Muscle layer of colon (tissue), 2 donors: ENCODE measurements at regions not wholly inside any gene's neighbourhood (a gene's known extent, or its start where the extent isn't known, plus 50 kb on each side); places are given as distances from the start of the nearest gene placed in this dataset.

Source experiments
- H3K27ac ChIP-seq: one replicate; pipeline ENCODE4 v1.7.0; 2013; ENCODE audit warnings: low read depth, mild to moderate bottlenecking, low read length, moderate library complexity
- H3K27me3 ChIP-seq, 2 donors: one replicate each; pipeline ENCODE4 v1.7.0; 2013; ENCODE audit warnings: low read length in 2 of 2, mild to moderate bottlenecking in 2 of 2; ENCODE audit not compliant: insufficient read depth in 2 of 2, control insufficient read depth in 1 of 2
- H3K36me3 ChIP-seq: one replicate; pipeline ENCODE4 v1.7.0; 2013; ENCODE audit warnings: mild to moderate bottlenecking, low read length; ENCODE audit not compliant: insufficient read depth
- H3K4me1 ChIP-seq: one replicate; pipeline ENCODE4 v1.7.0; 2013; ENCODE audit warnings: mild to moderate bottlenecking, low read length; ENCODE audit not compliant: insufficient read depth
- H3K4me3 ChIP-seq, 2 donors: one replicate each; pipeline ENCODE4 v1.7.0; 2013; ENCODE audit warnings: low read length in 2 of 2, low read depth in 1 of 2, mild to moderate bottlenecking in 1 of 2, moderate library complexity in 1 of 2
- H3K9ac ChIP-seq: one replicate; pipeline ENCODE4 v1.7.0; 2013; ENCODE audit warnings: low read length
- H3K9me3 ChIP-seq: one replicate; pipeline ENCODE4 v1.7.0; 2013; ENCODE audit warnings: mild to moderate bottlenecking, low read length
- donor health status: abdominal sarcoma.
- donor health status: Adenocarcinoma of cecum.

DNA sequence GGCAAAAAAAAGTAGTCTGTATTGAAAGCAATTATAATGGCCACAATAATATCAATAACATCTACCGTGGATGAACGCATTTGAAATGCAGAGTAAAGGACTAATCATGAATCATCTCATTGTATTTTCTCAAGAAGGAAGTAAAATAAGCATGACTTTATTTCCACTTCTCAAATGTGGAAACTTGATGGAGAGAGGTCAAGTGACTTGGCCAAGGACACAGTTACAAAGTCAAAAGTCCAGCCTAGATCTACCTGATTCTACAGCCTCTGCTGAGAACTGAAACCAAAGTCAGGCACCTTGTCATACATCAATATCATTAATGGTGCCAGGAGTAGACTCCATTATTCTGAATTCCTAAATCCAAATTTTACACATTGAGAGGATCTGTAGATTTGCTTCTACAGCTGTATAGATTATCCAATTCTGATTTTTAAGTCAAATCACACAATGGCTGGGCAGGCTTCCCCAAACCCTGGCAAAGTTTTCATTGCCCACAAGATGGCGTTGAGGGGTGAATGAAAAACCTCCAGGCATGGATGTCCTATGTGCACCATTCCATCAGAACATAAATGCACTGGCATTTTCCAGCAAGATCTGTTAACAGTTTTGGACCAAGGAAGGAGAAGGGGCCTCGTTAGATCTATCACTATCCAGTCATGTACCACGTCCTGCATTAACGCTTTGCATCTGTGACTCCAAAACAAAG is 423.1 kb downstream of the MAFB start:
- Histone ChIP-seq H3K27ac (no peak overlapping the region), H3K27me3 (no peaks in the 10 kb centered on the region), H3K9ac (no peak overlapping the region), H3K9me3 (no peaks in the 10 kb centered on the region), H3K4me1 (no peaks in the 10 kb centered on the region), H3K36me3 (no peaks in the 10 kb centered on the region), H3K4me3 (no peak overlapping the region)

GRCh38 chr20:40262219-40262618 is 426.8 kb downstream of the MAFB start:
- no peak overlapping the region for H3K9ac ChIP-seq
- no peaks in the 10 kb centered on the region for H3K27me3 ChIP-seq
- H3K27ac ChIP-seq: no peak overlapping the region
- no peaks in the 10 kb centered on the region for H3K36me3 ChIP-seq
- H3K4me1 ChIP-seq: no peaks in the 10 kb centered on the region
- no peaks in the 10 kb centered on the region for H3K9me3 ChIP-seq
- no peak overlapping the region for H3K4me3 ChIP-seq

DNA sequence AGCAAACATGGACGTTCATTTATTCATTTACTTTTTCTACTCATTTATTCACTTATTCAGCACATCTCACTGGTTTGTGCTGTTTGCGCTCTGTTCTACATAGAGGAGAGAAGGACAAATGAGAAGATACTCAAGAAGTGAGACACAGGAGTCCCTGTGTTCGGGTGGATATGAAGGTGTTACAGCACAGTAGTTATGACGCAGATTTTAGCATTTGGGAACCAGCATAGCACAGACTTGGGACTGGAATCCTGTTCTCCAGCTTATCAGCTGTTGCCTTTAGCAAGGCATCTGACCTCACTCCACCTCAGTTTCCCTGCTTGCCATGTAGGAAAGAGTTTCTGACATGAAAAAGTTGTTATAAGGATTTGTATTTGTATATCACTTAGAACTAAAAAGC is 430.1 kb downstream of the MAFB start:
- H3K4me3 ChIP-seq: no peak overlapping the region
- H3K27me3 ChIP-seq: no peaks in the 10 kb centered on the region
- H3K9me3 ChIP-seq: no peaks in the 10 kb centered on the region
- H3K4me1 ChIP-seq: no peaks in the 10 kb centered on the region
- no peak overlapping the region for H3K27ac ChIP-seq
- H3K36me3 ChIP-seq: no peaks in the 10 kb centered on the region
- H3K9ac ChIP-seq: no peak overlapping the region

GRCh38 chr20:40257763-40258162 is 431.3 kb downstream of the MAFB start:
- no peaks in the 10 kb centered on the region for H3K27me3 ChIP-seq
- no peak overlapping the region for H3K27ac ChIP-seq
- no peaks in the 10 kb centered on the region for H3K36me3 ChIP-seq
- no peak overlapping the region for H3K4me3 ChIP-seq
- no peak overlapping the region for H3K9ac ChIP-seq
- H3K9me3 ChIP-seq: no peaks in the 10 kb centered on the region
- no peaks in the 10 kb centered on the region for H3K4me1 ChIP-seq

- Histone ChIP-seq H3K4me1 (no peaks in the 10 kb centered on the region), H3K27ac (no peak overlapping the region), H3K9ac (no peak overlapping the region), H3K36me3 (no peaks in the 10 kb centered on the region), H3K4me3 (no peak overlapping the region), H3K9me3 (no peaks in the 10 kb centered on the region), H3K27me3 (no peaks in the 10 kb centered on the region)
These were observed 433.7 kb downstream of the MAFB start for GRCh38 chr20:40255365-40255764.

DNA sequence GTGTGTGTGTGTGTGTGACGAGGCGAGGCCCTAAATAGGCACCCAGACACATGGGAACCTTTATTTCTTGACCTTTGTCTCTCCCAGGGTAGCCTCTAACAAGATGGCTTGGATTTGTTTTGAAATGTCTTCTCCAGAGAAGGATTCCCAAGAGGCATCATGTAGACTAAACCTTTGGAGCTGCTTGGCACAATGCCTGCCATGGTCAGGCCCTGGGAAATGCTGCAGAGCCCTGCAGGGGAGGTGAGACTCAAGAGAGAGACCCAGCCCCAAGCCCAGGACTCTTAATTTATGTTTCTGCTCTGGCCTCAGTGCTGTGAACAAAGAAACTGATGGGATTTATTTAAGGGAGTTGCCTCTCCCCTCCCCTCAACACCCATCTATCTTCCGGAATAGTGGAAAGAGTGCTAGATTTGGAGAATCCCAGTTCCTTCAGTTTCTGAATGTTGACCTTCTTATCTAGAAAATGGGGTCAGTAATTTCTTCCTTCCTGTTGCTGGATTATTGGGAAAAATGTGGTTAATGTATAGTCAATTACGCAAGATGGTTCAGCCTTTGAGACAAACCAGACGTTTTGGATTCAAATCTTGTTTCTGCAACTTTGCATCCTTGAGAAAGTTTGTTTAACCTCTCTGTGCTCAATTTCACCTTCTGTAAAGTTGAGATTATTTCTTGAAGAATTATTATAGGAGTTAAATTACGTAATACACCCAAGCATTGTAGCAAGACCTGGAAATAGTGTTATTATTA is 434.8 kb downstream of the MAFB start:
- Histone ChIP-seq H3K9ac (no peak overlapping the region), H3K9me3 (no peaks in the 10 kb centered on the region), H3K27me3 (no peaks in the 10 kb centered on the region), H3K27ac (no peak overlapping the region), H3K4me1 (no peaks in the 10 kb centered on the region), H3K36me3 (no peaks in the 10 kb centered on the region), H3K4me3 (no peak overlapping the region)

DNA sequence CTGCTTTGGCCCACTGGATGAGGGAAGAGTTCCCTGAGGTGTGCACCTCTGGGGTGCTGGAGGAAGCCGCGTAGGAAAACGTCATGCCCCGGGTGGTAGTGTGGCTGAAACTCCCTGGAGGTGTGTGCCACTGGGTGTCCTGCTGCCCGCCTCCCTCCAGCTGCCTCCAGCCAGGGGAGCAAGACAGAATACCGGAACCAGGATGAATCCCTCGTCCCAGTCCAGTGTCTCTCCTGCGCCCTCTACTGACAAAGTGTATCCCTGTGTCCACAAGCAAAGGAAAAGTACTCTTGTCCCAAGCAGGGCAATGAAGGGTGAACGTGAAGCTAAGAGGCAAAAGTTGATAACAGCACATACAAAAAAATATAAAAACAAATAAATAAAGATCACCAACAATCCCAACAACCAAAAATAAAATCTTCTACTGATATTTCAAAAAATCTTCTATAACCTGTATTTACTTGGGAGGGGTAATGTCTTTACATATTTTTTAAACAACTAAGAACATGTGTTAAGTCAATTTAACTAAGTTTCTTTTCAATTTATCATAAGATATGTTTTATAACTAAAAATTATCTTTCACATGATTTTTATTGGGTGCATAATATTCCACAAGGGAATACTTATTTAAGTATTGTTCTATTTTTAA is 437.6 kb downstream of the MAFB start:
- Histone ChIP-seq H3K27ac (no peak overlapping the region), H3K4me3 (no peak overlapping the region), H3K27me3 (no peaks in the 10 kb centered on the region), H3K36me3 (no peaks in the 10 kb centered on the region), H3K4me1 (peaks cover under 1% of the 10 kb centered on the region), H3K9ac (no peak overlapping the region), H3K9me3 (no peaks in the 10 kb centered on the region)

DNA sequence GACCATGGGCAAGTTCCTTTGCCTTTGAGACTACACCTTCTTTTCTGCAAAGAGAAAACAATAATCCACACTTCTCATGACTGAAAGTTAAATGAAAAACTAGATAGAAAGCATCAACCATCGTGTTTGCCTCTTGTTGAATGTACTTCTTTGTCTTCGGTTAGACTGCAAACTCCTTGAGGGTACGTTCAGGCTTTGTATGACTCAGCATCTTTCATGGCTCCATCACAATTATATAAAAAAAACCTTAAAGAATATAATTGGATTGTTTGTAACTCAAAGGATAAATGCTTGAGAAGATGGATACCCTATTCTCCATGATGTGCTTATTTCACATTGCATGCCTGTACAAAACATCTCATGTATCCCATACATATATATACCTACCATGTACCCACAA is 439.2 kb downstream of the MAFB start:
- no peaks in the 10 kb centered on the region for H3K36me3 ChIP-seq
- no peak overlapping the region for H3K4me3 ChIP-seq
- H3K9me3 ChIP-seq: no peaks in the 10 kb centered on the region
- H3K4me1 ChIP-seq: peaks cover 6% of the 10 kb centered on the region
- H3K9ac ChIP-seq: no peak overlapping the region
- H3K27ac ChIP-seq: no peak overlapping the region
- H3K27me3 ChIP-seq: no peaks in the 10 kb centered on the region

- Histone ChIP-seq H3K9ac (no peak overlapping the region), H3K4me3 (no peak overlapping the region), H3K4me1 (peaks cover 6% of the 10 kb centered on the region), H3K27me3 (no peaks in the 10 kb centered on the region), H3K27ac (no peak overlapping the region), H3K9me3 (no peaks in the 10 kb centered on the region), H3K36me3 (no peaks in the 10 kb centered on the region)
These were observed 443.2 kb downstream of the MAFB start for GRCh38 chr20:40245829-40246228.

GRCh38 chr20:40244286-40244685 is 444.8 kb downstream of the MAFB start:
- Histone ChIP-seq H3K27ac (no peak overlapping the region), H3K27me3 (no peaks in the 10 kb centered on the region), H3K4me1 (peaks cover 6% of the 10 kb centered on the region), H3K36me3 (no peaks in the 10 kb centered on the region), H3K4me3 (no peak overlapping the region), H3K9me3 (no peaks in the 10 kb centered on the region), H3K9ac (no peak overlapping the region)

GRCh38 chr20:40241596-40242343 is 447.3 kb downstream of the MAFB start:
- Histone ChIP-seq H3K4me3 (no peak overlapping the region), H3K4me1 (peaks cover 6% of the 10 kb centered on the region), H3K27ac (no peak overlapping the region), H3K27me3 (no peaks in the 10 kb centered on the region), H3K9ac (no peak overlapping the region), H3K36me3 (no peaks in the 10 kb centered on the region), H3K9me3 (no peaks in the 10 kb centered on the region)
